Neural cell (in vitro differentiated cells): ENCODE measurements at regions not wholly inside any gene's neighbourhood (a gene's known extent, or its start where the extent isn't known, plus 50 kb on each side); places are given as distances from the start of the nearest gene placed in this dataset.

ENCODE experiments used
- H2AFZ ChIP-seq: fragments of 200-600, 300-800 bp; sonication (generic), shearing (Covaris generic); 2 replicates; pipeline ENCODE4 v1.6.0; 2014; ENCODE audit warnings: low read depth, mild to moderate bottlenecking, antibody characterized with exemption, low read length, moderate library complexity
- H3F3A ChIP-seq: fragments of 200-600 bp; shearing (Covaris generic); 2 replicates; pipeline ENCODE4 v1.6.1; 2016; ENCODE audit warnings: mild to moderate bottlenecking, moderate library complexity, mixed read lengths, antibody characterized with exemption, low read length; ENCODE audit not compliant: insufficient read depth, poor library complexity, severe bottlenecking
- H3K27ac ChIP-seq: fragments of 200-600, 300-800 bp; sonication (generic), shearing (Covaris generic); 2 replicates; pipeline ENCODE4 v1.5.1; 2014; ENCODE audit warnings: mild to moderate bottlenecking, low read length, moderate library complexity
- H3K27me3 ChIP-seq: fragments of 300-800, 200-600 bp; sonication (generic), shearing (Covaris generic); 2 replicates; pipeline ENCODE4 v1.6.0; 2014; ENCODE audit warnings: mild to moderate bottlenecking, low read depth, low read length, moderate library complexity; ENCODE audit not compliant: insufficient read depth
- H3K36me3 ChIP-seq: fragments of 300-800, 200-600 bp; sonication (generic), shearing (Covaris generic); 2 replicates; pipeline ENCODE4 v1.5.1; 2014; ENCODE audit warnings: mild to moderate bottlenecking, antibody characterized with exemption, low read length, moderate library complexity; ENCODE audit not compliant: insufficient read depth
- H3K4me2 ChIP-seq: fragments of 300-800, 200-600 bp; sonication (generic), shearing (Covaris generic); 2 replicates; pipeline ENCODE4 v1.6.0; 2014; ENCODE audit warnings: mild to moderate bottlenecking, low read length
- H3K4me3 ChIP-seq: fragments of 300-800, 200-600 bp; sonication (generic), shearing (Covaris generic); 2 replicates; pipeline ENCODE4 v1.5.1; 2014; ENCODE audit warnings: mild to moderate bottlenecking, low read length, moderate library complexity
- H3K79me2 ChIP-seq: fragments of 200-600 bp; shearing (Covaris generic); replicated peaks from 2 replicates; pipeline ENCODE4 v1.6.0; 2014; ENCODE audit warnings: mild to moderate bottlenecking, low read length, moderate library complexity; ENCODE audit not compliant: insufficient read depth
- H3K9ac ChIP-seq: fragments of 300-800, 200-600 bp; sonication (generic), shearing (Covaris generic); 2 replicates; pipeline ENCODE4 v1.6.1; 2016; ENCODE audit warnings: mild to moderate bottlenecking, low read length, mixed read lengths
- H3K9me2 ChIP-seq: fragments of 200-600 bp; shearing (Covaris generic); 2 replicates; pipeline ENCODE4 v1.6.1; 2016; ENCODE audit warnings: mild to moderate bottlenecking, low read length, mixed read lengths; ENCODE audit not compliant: insufficient read depth
- H3K9me3 ChIP-seq: fragments of 200-600, 300-800 bp; sonication (generic), shearing (Covaris generic); 2 replicates; pipeline ENCODE4 v1.6.1; 2016; ENCODE audit warnings: mild to moderate bottlenecking, mixed run types, low read length, moderate library complexity, mixed read lengths
- H4K20me1 ChIP-seq: fragments of 200-600 bp; shearing (Covaris generic); 2 replicates; pipeline ENCODE4 v1.6.1; 2016; ENCODE audit warnings: mild to moderate bottlenecking, mixed run types; ENCODE audit not compliant: insufficient read depth
- EP300 ChIP-seq: fragments of 450-650 bp; conservative IDR thresholded peaks from 2 replicates; pipeline ENCODE4 v1.6.1; 2014; ENCODE audit warnings: antibody characterized with exemption, mild to moderate bottlenecking, moderate library complexity; ENCODE audit not compliant: poor library complexity, severe bottlenecking
- EZH2 ChIP-seq: fragments of 200-600, 300-800 bp; shearing (Covaris generic), sonication (generic); IDR thresholded peaks from 2 replicates; pipeline ENCODE4 v1.6.1; 2014; ENCODE audit warnings: antibody characterized with exemption, low read length, borderline replicate concordance, mild to moderate bottlenecking; ENCODE audit not compliant: insufficient read depth, poor library complexity, severe bottlenecking
- MXI1 ChIP-seq: fragments of 450-650 bp; conservative IDR thresholded peaks from 2 replicates; pipeline ENCODE4 v1.6.1; 2014; ENCODE audit warnings: antibody characterized with exemption, mild to moderate bottlenecking; ENCODE audit not compliant: poor library complexity, severe bottlenecking
- POLR2AphosphoS5 ChIP-seq: IDR thresholded peaks from 2 replicates; pipeline ENCODE4 v1.6.1; 2012
- SMC3 ChIP-seq: fragments of 450-650 bp; conservative IDR thresholded peaks from 2 replicates; pipeline ENCODE4 v1.6.1; 2014; ENCODE audit warnings: antibody characterized with exemption, mild to moderate bottlenecking, moderate library complexity; ENCODE audit not compliant: poor library complexity
- TAF1 ChIP-seq: IDR thresholded peaks from 2 replicates; pipeline ENCODE4 v1.6.1; 2012; ENCODE audit warnings: low read depth
- TF ChIP-seq, protein P1 (sequence below): fragments of 450-650 bp; IDR thresholded peaks from 2 replicates; pipeline ENCODE4 v1.5.1; 2014; ENCODE audit warnings: antibody characterized with exemption, mild to moderate bottlenecking, moderate library complexity; ENCODE audit not compliant: poor library complexity, severe bottlenecking
- TF ChIP-seq, protein P2 (sequence below): IDR thresholded peaks from 2 replicates; pipeline ENCODE4 v1.6.1; 2012; ENCODE audit warnings: borderline replicate concordance

DNA sequence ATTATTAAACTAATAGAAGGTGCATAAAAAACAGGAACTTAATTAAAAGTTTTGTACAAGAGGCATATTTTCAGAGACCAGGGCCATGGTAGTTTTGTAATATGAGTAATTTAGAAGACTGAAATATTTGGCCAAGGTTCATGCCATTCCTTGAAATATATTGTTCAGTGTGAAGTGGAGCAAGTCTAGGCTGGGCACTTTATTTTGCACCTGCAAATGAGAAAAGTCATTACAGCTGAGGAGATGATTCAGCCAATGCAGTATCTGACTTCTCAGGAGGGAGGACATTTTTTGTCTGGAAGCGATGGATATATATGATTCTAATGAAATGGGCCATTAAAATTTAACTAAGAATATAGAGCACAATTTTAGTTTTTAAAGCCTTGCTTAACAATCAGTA is 754.0 kb upstream of the ADAMTS16 start:
- no peaks in the 10 kb centered on the region for H3K79me2 ChIP-seq
- H3K4me3 ChIP-seq: no peak overlapping the region
- H3F3A ChIP-seq: no peaks in the 10 kb centered on the region
- H2AFZ ChIP-seq: no peak overlapping the region
- H4K20me1 ChIP-seq: no peaks in the 10 kb centered on the region
- no peaks in the 10 kb centered on the region for H3K27me3 ChIP-seq
- H3K4me2 ChIP-seq: no peak overlapping the region
- TF ChIP-seq SMC3 (no peak), EZH2 (no peak), MXI1 (no peak), EP300 (no peak), POLR2AphosphoS5 (no peak), TAF1 (no peak)
- TF ChIP-seq, protein P1, sequence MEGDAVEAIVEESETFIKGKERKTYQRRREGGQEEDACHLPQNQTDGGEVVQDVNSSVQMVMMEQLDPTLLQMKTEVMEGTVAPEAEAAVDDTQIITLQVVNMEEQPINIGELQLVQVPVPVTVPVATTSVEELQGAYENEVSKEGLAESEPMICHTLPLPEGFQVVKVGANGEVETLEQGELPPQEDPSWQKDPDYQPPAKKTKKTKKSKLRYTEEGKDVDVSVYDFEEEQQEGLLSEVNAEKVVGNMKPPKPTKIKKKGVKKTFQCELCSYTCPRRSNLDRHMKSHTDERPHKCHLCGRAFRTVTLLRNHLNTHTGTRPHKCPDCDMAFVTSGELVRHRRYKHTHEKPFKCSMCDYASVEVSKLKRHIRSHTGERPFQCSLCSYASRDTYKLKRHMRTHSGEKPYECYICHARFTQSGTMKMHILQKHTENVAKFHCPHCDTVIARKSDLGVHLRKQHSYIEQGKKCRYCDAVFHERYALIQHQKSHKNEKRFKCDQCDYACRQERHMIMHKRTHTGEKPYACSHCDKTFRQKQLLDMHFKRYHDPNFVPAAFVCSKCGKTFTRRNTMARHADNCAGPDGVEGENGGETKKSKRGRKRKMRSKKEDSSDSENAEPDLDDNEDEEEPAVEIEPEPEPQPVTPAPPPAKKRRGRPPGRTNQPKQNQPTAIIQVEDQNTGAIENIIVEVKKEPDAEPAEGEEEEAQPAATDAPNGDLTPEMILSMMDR: no peak
- TF ChIP-seq, protein P2, sequence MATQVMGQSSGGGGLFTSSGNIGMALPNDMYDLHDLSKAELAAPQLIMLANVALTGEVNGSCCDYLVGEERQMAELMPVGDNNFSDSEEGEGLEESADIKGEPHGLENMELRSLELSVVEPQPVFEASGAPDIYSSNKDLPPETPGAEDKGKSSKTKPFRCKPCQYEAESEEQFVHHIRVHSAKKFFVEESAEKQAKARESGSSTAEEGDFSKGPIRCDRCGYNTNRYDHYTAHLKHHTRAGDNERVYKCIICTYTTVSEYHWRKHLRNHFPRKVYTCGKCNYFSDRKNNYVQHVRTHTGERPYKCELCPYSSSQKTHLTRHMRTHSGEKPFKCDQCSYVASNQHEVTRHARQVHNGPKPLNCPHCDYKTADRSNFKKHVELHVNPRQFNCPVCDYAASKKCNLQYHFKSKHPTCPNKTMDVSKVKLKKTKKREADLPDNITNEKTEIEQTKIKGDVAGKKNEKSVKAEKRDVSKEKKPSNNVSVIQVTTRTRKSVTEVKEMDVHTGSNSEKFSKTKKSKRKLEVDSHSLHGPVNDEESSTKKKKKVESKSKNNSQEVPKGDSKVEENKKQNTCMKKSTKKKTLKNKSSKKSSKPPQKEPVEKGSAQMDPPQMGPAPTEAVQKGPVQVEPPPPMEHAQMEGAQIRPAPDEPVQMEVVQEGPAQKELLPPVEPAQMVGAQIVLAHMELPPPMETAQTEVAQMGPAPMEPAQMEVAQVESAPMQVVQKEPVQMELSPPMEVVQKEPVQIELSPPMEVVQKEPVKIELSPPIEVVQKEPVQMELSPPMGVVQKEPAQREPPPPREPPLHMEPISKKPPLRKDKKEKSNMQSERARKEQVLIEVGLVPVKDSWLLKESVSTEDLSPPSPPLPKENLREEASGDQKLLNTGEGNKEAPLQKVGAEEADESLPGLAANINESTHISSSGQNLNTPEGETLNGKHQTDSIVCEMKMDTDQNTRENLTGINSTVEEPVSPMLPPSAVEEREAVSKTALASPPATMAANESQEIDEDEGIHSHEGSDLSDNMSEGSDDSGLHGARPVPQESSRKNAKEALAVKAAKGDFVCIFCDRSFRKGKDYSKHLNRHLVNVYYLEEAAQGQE: no peak
- H3K9me2 ChIP-seq: no peaks in the 10 kb centered on the region
- no peak overlapping the region for H3K9ac ChIP-seq
- H3K9me3 ChIP-seq: no peaks in the 10 kb centered on the region
- H3K36me3 ChIP-seq: no peaks in the 10 kb centered on the region
- H3K27ac ChIP-seq: no peak overlapping the region

DNA sequence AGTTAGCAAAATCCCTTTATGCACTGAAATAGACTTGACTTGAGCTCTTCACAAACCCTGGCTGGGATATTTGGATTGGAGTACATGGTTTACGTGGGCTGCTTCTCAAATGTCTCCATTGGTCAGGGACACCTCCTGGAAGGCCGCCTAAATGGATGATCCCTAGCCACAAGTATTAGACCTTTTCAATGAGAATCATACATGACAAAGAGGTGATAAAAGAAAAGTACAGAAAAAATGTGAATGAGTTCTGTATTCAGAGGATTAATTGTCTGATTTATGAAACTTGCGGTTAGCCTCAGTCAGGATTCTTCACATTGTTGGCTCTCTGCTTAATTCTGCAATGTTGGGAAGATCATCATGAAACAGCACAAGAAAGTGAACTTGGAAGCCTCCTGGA is 752.8 kb upstream of the ADAMTS16 start:
- H3K79me2 ChIP-seq: no peaks in the 10 kb centered on the region
- TF ChIP-seq, protein P2: no peak
- TF ChIP-seq POLR2AphosphoS5 (no peak), EZH2 (no peak)
- TF ChIP-seq, protein P1: no peak
- H3F3A ChIP-seq: no peaks in the 10 kb centered on the region
- H3K27ac ChIP-seq: no peak overlapping the region
- H3K27me3 ChIP-seq: no peaks in the 10 kb centered on the region
- H3K4me2 ChIP-seq: no peak overlapping the region
- no peaks in the 10 kb centered on the region for H3K9me3 ChIP-seq
- no peak overlapping the region for H3K4me3 ChIP-seq
- no peaks in the 10 kb centered on the region for H3K9me2 ChIP-seq
- H3K9ac ChIP-seq: no peak overlapping the region
- no peaks in the 10 kb centered on the region for H4K20me1 ChIP-seq
- H3K36me3 ChIP-seq: no peaks in the 10 kb centered on the region
- H2AFZ ChIP-seq: no peak overlapping the region
